HCT116 (cell line): ENCODE measurements at regions not wholly inside any gene's neighbourhood (a gene's known extent, or its start where the extent isn't known, plus 50 kb on each side); places are given as distances from the start of the nearest gene placed in this dataset.

ENCODE experiments used
- POLR2AphosphoS5 ChIP-seq: IDR thresholded peaks from 2 replicates; pipeline ENCODE4 v1.6.1; 2011; ENCODE audit warnings: mild to moderate bottlenecking, low read depth, low read length, moderate library complexity
- RAD21 ChIP-seq: IDR thresholded peaks from 2 replicates; pipeline ENCODE4 v1.6.1; 2012; ENCODE audit warnings: low read depth, mild to moderate bottlenecking
- TF ChIP-seq, protein P1 (sequence below), 3 experiments: fragments of 200-600 bp in 1 of 3; sonication (generic) in 1 of 3; IDR thresholded peaks in 2 of 3; conservative IDR thresholded peaks in 1 of 3; 2 replicates each; pipeline ENCODE4 v1.5.1; 2012 to 2017; ENCODE audit warnings: low read depth in 2 of 3, low read length in 2 of 3, antibody characterized with exemption in 1 of 3, borderline replicate concordance in 1 of 3, control low read depth in 1 of 3, mild to moderate bottlenecking in 1 of 3, mixed read lengths in 1 of 3, mixed run types in 1 of 3, moderate library complexity in 1 of 3; ENCODE audit not compliant: insufficient read depth in 1 of 3

GRCh38 chr6:68040780-68041179 lies 594.3 kb upstream of the ADGRB3 start:
- TF ChIP-seq, protein P1, sequence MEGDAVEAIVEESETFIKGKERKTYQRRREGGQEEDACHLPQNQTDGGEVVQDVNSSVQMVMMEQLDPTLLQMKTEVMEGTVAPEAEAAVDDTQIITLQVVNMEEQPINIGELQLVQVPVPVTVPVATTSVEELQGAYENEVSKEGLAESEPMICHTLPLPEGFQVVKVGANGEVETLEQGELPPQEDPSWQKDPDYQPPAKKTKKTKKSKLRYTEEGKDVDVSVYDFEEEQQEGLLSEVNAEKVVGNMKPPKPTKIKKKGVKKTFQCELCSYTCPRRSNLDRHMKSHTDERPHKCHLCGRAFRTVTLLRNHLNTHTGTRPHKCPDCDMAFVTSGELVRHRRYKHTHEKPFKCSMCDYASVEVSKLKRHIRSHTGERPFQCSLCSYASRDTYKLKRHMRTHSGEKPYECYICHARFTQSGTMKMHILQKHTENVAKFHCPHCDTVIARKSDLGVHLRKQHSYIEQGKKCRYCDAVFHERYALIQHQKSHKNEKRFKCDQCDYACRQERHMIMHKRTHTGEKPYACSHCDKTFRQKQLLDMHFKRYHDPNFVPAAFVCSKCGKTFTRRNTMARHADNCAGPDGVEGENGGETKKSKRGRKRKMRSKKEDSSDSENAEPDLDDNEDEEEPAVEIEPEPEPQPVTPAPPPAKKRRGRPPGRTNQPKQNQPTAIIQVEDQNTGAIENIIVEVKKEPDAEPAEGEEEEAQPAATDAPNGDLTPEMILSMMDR (IDR thresholded peaks at IDR 0.05 in 2 of 3, conservative IDR thresholded peaks at IDR 0.05 in 1 of 3; ENCODE audit: borderline replicate concordance in 1 of 3, insufficient read depth in 1 of 3, low read depth in 2 of 3, low read length in 2 of 3), result no peak
- TF ChIP-seq RAD21 (no peak), POLR2AphosphoS5 (no peak)
